Chondrocyte (in vitro differentiated cells): ENCODE measurements at regions not wholly inside any gene's neighbourhood (a gene's known extent, or its start where the extent isn't known, plus 50 kb on each side); places are given as distances from the start of the nearest gene placed in this dataset.

Experiments used
- DNase-seq: peaks from one replicate; pipeline ENCODE4 v3.0.0; 2021; ENCODE audit warnings: mixed read lengths, low spot score
- H3K27ac Mint-ChIP-seq: one replicate; pipeline ENCODE4 v1.8.0; 2021; ENCODE audit warnings: mild to moderate bottlenecking, moderate library complexity, mixed read lengths; ENCODE audit not compliant: unreplicated experiment
- H3K27me3 Mint-ChIP-seq: 2 replicates; pipeline ENCODE4 v1.8.0; 2021; ENCODE audit warnings: low read depth, mixed read lengths
- H3K36me3 Mint-ChIP-seq: 2 replicates; pipeline ENCODE4 v1.8.0; 2021; ENCODE audit warnings: low read depth, mixed read lengths
- H3K4me1 Mint-ChIP-seq: 2 replicates; pipeline ENCODE4 v1.8.0; 2021; ENCODE audit warnings: low read depth, mild to moderate bottlenecking, mixed read lengths
- H3K4me3 Mint-ChIP-seq: one replicate; pipeline ENCODE4 v1.8.0; 2021; ENCODE audit warnings: mild to moderate bottlenecking, moderate library complexity, mixed read lengths; ENCODE audit not compliant: unreplicated experiment
- H3K9me3 Mint-ChIP-seq: 2 replicates; pipeline ENCODE4 v1.8.0; 2021; ENCODE audit warnings: low read depth, mixed read lengths
- TF ChIP-seq, protein P1 (sequence below): fragments of 200-600 bp; sonication (generic); IDR thresholded peaks from 2 replicates; pipeline ENCODE4 v1.5.0; 2021; ENCODE audit warnings: antibody characterized with exemption, mild to moderate bottlenecking, moderate library complexity

GRCh38 chr6:166223079-166223478 is 55.4 kb upstream of the TBXT start:
- H3K36me3 Mint-ChIP-seq, result no peaks in the 10 kb centered on the region
- TF ChIP-seq, protein P1, sequence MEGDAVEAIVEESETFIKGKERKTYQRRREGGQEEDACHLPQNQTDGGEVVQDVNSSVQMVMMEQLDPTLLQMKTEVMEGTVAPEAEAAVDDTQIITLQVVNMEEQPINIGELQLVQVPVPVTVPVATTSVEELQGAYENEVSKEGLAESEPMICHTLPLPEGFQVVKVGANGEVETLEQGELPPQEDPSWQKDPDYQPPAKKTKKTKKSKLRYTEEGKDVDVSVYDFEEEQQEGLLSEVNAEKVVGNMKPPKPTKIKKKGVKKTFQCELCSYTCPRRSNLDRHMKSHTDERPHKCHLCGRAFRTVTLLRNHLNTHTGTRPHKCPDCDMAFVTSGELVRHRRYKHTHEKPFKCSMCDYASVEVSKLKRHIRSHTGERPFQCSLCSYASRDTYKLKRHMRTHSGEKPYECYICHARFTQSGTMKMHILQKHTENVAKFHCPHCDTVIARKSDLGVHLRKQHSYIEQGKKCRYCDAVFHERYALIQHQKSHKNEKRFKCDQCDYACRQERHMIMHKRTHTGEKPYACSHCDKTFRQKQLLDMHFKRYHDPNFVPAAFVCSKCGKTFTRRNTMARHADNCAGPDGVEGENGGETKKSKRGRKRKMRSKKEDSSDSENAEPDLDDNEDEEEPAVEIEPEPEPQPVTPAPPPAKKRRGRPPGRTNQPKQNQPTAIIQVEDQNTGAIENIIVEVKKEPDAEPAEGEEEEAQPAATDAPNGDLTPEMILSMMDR, result no peak
- no peaks in the 10 kb centered on the region for H3K4me1 Mint-ChIP-seq
- peaks cover 40% of the 10 kb centered on the region for H3K27me3 Mint-ChIP-seq
- no peak overlapping the region for H3K27ac Mint-ChIP-seq
- H3K9me3 Mint-ChIP-seq, result no peaks in the 10 kb centered on the region
- H3K4me3 Mint-ChIP-seq, result no peak overlapping the region
- no peak for DNase-seq

DNA sequence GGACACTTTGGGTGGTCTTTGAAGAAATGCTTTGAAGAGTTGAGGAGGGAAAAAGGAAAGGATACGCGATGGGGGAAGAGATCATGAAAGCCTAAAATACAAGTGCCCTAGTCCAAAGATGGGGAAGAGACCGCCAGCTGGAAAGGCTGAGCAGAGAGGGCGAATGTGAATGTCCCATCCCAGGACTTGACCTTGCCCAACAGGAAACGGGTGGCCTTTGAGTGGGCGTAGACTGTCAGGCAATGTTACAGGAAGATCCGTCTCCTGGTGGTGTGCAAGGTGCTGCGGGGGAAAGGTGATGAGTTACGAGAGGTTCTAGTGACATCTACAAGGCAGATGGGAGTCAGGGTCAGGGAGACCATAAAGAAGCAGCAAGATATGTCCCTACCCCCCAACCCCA is 55.0 kb upstream of the TBXT start:
- TF ChIP-seq, protein P1, result no peak
- H3K4me3 Mint-ChIP-seq, result no peak overlapping the region
- no peaks in the 10 kb centered on the region for H3K4me1 Mint-ChIP-seq
- H3K9me3 Mint-ChIP-seq, result no peaks in the 10 kb centered on the region
- no peak for DNase-seq
- H3K27ac Mint-ChIP-seq, result no peak overlapping the region
- H3K27me3 Mint-ChIP-seq, result peaks cover 36% of the 10 kb centered on the region
- H3K36me3 Mint-ChIP-seq, result no peaks in the 10 kb centered on the region

DNA sequence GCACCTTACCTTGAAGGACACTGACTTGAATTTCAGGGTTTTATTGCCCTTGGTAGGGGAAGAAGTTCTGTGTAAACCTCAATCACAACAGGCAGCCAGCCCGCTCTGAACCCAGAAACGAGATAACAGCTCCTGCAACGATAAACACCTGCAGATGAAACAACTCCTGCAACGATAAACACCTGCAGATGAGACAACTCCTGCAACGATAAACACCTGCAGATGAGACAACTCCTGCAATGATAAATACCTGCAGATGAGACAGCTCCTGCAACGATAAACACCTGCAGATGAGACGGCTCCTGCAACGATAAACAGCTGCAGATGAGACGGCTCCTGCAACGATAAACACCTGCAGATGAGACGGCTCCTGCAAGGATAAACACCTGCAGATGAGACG is 54.0 kb upstream of the TBXT start:
- DNase-seq, result no peak
- no peaks in the 10 kb centered on the region for H3K36me3 Mint-ChIP-seq
- no peaks in the 10 kb centered on the region for H3K9me3 Mint-ChIP-seq
- H3K27me3 Mint-ChIP-seq, result peaks cover 30% of the 10 kb centered on the region
- no peak overlapping the region for H3K27ac Mint-ChIP-seq
- TF ChIP-seq, protein P1, result no peak
- H3K4me1 Mint-ChIP-seq, result no peaks in the 10 kb centered on the region
- no peak overlapping the region for H3K4me3 Mint-ChIP-seq

- Mint-ChIP-seq H3K4me1 (no peaks in the 10 kb centered on the region), H3K36me3 (no peaks in the 10 kb centered on the region), H3K4me3 (no peak overlapping the region), H3K9me3 (no peaks in the 10 kb centered on the region), H3K27me3 (peaks cover 26% of the 10 kb centered on the region), H3K27ac (no peak overlapping the region)
- no peak for DNase-seq
- TF ChIP-seq, protein P1, result no peak
Measured at GRCh38 chr6:166221040-166221439, 53.4 kb upstream of the TBXT start.
